Ectodermal cell (in vitro differentiated cells): ENCODE measurements at regions not wholly inside any gene's neighbourhood (a gene's known extent, or its start where the extent isn't known, plus 50 kb on each side); places are given as distances from the start of the nearest gene placed in this dataset.
"Not testable (repeated sequence)": the region's sequence is repeated elsewhere in the genome, so short reads cannot be mapped to it uniquely, and the experiment has no call there.

Experiments
- H3K27ac ChIP-seq: 2 replicates; pipeline ENCODE4 v1.7.0; 2013; ENCODE audit warnings: mild to moderate bottlenecking, low read depth, low read length; ENCODE audit not compliant: insufficient read depth, poor library complexity, severe bottlenecking
- H3K27me3 ChIP-seq: 2 replicates; pipeline ENCODE4 v1.7.0; 2013; ENCODE audit warnings: mild to moderate bottlenecking, low read length; ENCODE audit not compliant: insufficient read depth, control insufficient read depth, poor library complexity, severe bottlenecking
- H3K36me3 ChIP-seq: one replicate; pipeline ENCODE4 v1.7.0; 2013; ENCODE audit warnings: low read length; ENCODE audit not compliant: control insufficient read depth, insufficient read depth
- H3K4me1 ChIP-seq: one replicate; pipeline ENCODE4 v1.7.0; 2013; ENCODE audit warnings: low read length; ENCODE audit not compliant: control insufficient read depth, insufficient read depth
- H3K4me3 ChIP-seq: 2 replicates; pipeline ENCODE4 v1.7.0; 2013; ENCODE audit warnings: low read depth, low read length, control low read depth; ENCODE audit not compliant: insufficient read depth
- H3K9me3 ChIP-seq: 2 replicates; pipeline ENCODE4 v1.7.0; 2013; ENCODE audit warnings: mild to moderate bottlenecking, low read length, moderate library complexity; ENCODE audit not compliant: control insufficient read depth
- WGBS, 2 experiments: methylation state at CpG; one replicate each; pipeline ENCODE4 v1.1.7; 2013; ENCODE audit warnings: missing lambda C conversion rate in 2 of 2; 5-methylcytosine and 5-hydroxymethylcytosine counted together

DNA sequence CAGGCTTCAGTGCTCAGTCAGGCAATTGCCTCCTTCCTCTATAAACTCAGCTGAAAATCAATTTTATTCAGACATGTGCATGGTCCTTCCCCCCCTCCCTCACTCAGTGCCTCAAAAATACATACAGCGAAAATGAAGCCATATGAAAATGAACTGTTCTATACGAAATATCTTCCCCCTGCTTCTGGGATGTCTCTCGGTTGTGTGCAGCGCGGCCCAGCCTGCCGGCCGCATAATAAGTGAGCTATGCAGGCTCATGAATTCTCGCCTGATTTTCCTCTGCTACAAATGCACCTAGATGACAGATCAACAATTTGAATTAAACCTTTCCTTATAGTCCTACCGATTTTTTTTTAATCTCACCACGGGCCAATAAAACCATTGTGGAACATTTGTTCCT, 252.9 kb downstream of the CRLF2 start:
- WGBS, 2 experiments: 90% methylated on average over 10 of the region's 10 CpGs
- H3K27ac ChIP-seq: no peak overlapping the region
- no peak overlapping the region for H3K4me3 ChIP-seq
- H3K36me3 ChIP-seq: no peaks in the 10 kb centered on the region
- peaks cover 19% of the 10 kb centered on the region for H3K4me1 ChIP-seq
- H3K27me3 ChIP-seq: no peaks in the 10 kb centered on the region
- no peaks in the 10 kb centered on the region for H3K9me3 ChIP-seq

DNA sequence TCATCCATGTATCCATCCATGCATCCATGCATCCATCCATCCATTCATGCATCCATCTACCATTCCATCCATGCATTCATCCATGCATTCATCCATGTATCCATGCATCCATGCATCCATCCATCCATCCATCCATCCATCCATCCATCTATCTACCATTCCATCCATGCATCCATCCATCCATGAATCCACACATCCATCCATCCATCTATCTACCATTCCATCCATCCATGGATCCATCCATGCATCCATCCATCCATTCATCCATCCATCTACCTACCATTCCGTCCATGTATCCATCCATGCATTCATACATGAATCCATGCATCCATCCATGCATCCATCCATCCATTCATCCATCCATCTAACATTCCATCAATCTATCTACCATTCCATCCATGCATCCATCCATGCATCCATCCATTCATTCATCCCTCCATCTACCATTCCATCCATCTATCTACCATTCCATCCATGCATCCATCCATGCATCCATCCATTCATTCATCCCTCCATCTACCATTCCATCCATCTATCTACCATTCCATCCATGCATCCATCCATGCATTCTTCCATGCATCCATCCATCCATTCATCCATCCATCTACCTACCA, 257.2 kb downstream of the CRLF2 start:
- WGBS, 2 experiments: 76 to 84% methylated on average over 1 of the region's 1 CpG
- not testable (repeated sequence) for H3K4me3 ChIP-seq

DNA sequence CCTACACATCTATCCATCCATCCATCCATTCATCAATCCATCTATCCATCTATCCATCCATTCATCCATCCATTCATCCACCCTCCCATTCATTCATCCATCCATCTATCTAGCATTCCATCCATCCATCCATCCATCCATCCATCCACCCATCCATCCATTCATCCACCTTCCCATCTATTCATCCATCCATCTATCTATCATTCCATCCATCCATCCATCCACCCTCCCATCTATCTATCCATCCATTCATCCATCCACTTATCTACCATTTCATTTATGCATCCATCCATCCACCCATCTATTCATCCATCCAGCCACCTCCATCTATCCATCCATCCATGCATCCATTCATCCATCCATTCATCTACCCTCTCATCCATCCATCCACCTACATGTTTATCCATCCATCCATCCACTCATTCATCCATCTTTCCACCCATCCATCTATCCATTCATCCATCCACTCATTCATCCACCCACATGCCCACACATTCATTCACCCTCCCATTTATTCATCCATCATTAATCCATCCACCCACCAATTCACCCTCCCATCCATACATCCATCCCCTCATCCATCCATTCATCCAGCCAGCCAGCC, 258.5 kb downstream of the CRLF2 start:
- Histone ChIP-seq H3K36me3 (no peaks in the 10 kb centered on the region), H3K4me1 (no peaks in the 10 kb centered on the region), H3K4me3 (no peak overlapping the region), H3K27ac (no peak overlapping the region), H3K27me3 (no peaks in the 10 kb centered on the region), H3K9me3 (no peaks in the 10 kb centered on the region)

More for the DNA sequence above, 257.2 kb downstream of the CRLF2 start:
- not testable (repeated sequence) for H3K36me3 ChIP-seq, H3K27me3 ChIP-seq, H3K9me3 ChIP-seq, H3K27ac ChIP-seq
- H3K4me1 ChIP-seq: peaks cover 11% of the 10 kb centered on the region

DNA sequence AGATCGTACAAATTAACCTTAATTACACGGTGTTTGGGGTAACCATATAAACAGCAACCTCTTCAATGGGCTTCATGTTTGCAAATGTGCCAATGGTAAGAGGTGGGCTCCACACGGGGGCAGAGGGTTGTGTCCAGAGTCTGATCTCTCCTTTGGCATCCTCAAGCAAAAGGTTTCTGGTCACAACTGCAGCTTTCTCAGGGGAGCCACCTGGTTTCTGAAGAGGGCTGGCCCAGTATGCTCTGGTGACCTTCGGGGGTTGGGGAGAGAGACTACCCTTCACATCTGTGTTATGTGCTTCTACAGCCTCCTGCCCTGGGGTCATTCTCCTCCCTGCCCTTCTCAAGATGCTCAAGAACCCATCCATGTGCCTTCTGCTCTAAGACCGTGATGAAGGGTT, 259.6 kb downstream of the CRLF2 start:
- H3K9me3 ChIP-seq: no peaks in the 10 kb centered on the region
- H3K27ac ChIP-seq: no peak overlapping the region
- H3K36me3 ChIP-seq: no peaks in the 10 kb centered on the region
- no peak overlapping the region for H3K4me3 ChIP-seq
- no peaks in the 10 kb centered on the region for H3K4me1 ChIP-seq
- H3K27me3 ChIP-seq: no peaks in the 10 kb centered on the region
- WGBS, 2 experiments: 94 to 95% methylated on average over 5 of the region's 5 CpGs

DNA sequence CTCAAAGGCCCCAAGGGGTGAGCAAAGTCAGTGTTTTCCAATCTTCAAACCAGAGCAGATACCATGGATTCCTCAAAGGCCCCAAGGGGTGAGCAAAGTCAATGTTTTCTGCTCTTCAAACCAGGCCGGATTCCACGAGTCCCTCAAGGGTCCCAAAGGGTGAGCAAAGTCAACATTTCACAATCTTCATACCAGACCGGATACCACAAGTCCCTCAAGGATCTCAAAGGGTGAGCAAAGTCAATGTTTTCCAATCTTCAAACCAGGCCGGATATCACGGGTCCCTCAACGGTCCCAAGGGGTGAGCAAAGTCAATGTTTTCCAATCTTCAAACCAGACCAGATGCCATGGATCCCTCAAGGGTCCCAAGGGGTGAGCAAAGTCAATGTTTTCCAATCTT, 265.2 kb downstream of the CRLF2 start:
- not testable (repeated sequence) for H3K27ac ChIP-seq, H3K9me3 ChIP-seq, H3K4me1 ChIP-seq, H3K27me3 ChIP-seq, H3K36me3 ChIP-seq, H3K4me3 ChIP-seq
- WGBS, 2 experiments: 86 to 87% methylated on average over 6 of the region's 6 CpGs

DNA sequence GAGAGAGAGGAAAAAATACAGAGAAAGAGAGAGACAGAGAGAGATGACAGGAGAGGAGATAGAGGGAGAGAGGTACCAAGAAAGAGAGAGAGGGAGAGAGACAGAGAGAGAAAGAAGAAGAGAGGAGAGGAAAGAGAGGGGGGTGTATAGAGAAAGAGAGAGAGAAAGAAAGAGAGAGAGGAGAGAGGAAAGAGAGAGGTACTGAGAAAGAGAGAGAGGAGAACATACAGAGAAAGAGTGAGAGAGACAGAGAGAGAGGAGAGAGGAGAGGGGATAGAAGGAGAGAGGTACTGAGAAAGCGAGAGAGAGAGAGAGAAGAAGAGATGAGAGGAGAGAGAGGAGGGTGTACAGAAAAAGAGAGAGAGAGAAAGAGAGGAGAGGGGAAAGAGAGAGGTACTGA, 269.4 kb downstream of the CRLF2 start:
- Histone ChIP-seq H3K27ac (no peak overlapping the region), H3K27me3 (peaks cover 20% of the 10 kb centered on the region), H3K36me3 (no peaks in the 10 kb centered on the region), H3K4me3 (no peak overlapping the region), H3K4me1 (no peaks in the 10 kb centered on the region), H3K9me3 (no peaks in the 10 kb centered on the region)
- WGBS, 2 experiments: 34 to 44% methylated on average over 1 of the region's 1 CpG

DNA sequence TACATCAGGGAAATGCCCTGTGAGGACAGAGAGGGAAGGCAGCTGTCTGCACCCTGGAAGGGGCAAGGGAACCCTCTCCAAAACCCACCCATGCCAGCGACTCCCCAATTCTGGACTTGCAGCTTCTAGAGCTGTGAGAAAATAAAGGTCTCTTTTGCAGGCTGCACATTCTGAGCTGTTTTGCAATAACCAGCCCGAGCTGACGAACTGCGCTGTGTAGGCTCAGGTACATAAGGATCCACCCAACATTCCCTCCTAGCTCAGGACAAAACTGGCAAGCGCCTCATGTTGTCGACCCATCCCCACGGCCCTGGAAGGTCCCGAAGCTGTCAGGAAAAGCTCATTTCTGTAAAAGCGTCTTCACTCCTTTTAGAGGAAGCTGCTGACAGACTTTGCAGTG, 271.8 kb downstream of the CRLF2 start:
- no peaks in the 10 kb centered on the region for H3K36me3 ChIP-seq
- H3K27ac ChIP-seq: no peak overlapping the region
- H3K4me3 ChIP-seq: no peak overlapping the region
- peaks cover 20% of the 10 kb centered on the region for H3K27me3 ChIP-seq
- no peaks in the 10 kb centered on the region for H3K9me3 ChIP-seq
- no peaks in the 10 kb centered on the region for H3K4me1 ChIP-seq
- 88 to 90% methylated on average over 9 of the region's 9 CpGs for WGBS, 2 experiments

DNA sequence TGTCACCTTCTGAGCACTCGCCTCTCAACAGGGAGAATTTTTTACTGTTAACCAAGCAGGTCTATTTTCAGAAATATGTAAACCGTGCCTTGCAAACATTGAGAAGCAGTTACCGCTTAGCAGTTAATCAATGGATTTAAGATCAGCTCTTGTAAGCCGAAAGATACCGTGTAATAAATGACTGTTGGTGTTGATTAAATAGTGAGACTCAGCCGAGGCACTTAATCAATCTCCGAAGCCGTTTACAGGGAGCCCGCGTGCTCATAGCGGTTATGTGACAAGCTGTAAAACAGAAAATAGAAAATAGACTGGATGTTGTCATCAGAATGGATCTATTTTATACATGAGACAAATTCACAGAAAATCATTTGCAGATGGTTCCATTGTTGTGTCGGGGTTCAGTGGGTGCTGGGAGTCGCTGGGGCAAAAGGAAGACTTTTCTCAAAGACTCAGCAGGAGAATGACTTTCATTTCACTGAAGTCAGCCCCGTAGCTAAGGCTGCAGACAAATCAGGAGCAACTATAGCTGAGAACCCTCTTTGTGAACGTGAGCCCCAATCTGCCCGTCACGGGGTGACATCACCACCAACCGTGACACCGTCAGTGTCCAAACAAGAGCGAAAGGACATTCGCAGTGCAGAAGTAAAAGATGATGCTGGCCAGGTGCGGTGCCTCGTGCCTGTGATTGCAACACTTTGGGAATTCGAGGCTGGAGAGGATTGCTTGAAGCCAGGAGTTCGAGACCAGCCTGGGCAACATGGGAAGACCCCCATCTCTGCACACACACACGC, 275.3 kb downstream of the CRLF2 start:
- H3K4me1 ChIP-seq: no peaks in the 10 kb centered on the region
- no peaks in the 10 kb centered on the region for H3K9me3 ChIP-seq
- no peak overlapping the region for H3K4me3 ChIP-seq
- H3K27ac ChIP-seq: no peak overlapping the region
- no peaks in the 10 kb centered on the region for H3K36me3 ChIP-seq
- peaks cover 20% of the 10 kb centered on the region for H3K27me3 ChIP-seq
- 86 to 88% methylated on average over 25 to 26 of the region's 26 CpGs for WGBS, 2 experiments

DNA sequence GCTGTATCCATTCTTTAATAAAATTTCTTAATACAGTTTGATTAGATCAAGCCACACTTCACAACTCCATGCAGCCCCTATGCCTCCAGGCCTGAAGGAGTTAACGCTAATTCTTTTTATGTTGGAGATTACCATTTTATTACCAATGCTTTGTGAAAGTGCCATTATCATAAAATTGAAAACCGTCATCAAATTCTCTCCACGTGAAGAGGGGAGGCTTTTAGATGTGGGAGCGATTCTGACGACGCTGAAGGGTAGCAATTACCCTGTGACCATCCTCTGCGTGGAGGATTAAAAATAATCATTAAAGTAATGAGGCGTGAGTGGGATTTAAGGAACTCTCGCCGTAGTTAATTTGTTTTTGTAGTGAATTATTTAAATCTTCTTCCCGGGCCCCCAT, 278.8 kb downstream of the CRLF2 start:
- Histone ChIP-seq H3K27me3 (no peaks in the 10 kb centered on the region), H3K4me3 (no peak overlapping the region), H3K27ac (no peak overlapping the region), H3K36me3 (no peaks in the 10 kb centered on the region), H3K4me1 (no peaks in the 10 kb centered on the region), H3K9me3 (no peaks in the 10 kb centered on the region)
- 92 to 94% methylated on average over 10 to 11 of the region's 11 CpGs for WGBS, 2 experiments

DNA sequence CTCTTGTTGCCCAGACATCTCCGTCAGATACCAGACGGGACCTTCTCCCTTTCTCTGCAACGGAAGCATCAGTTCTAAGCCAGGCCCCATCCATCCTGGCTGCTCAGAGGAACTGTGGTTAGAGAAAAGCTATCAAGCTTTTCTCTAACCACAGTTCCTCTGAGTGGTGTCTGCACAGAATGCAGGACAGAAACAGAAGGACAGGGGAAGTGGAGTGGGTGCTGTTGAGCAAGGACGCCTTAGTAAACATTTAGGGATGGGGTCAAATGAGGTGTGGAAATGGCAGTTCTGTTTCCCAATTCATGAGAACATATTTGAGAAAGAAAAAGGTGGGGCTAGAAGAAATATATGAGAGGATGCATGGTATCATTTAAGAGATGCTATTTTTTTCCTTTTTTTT, 283.8 kb downstream of the CRLF2 start:
- H3K27me3 ChIP-seq: no peaks in the 10 kb centered on the region
- 90 to 91% methylated on average over 4 of the region's 4 CpGs for WGBS, 2 experiments
- H3K36me3 ChIP-seq: no peaks in the 10 kb centered on the region
- no peak overlapping the region for H3K27ac ChIP-seq
- no peaks in the 10 kb centered on the region for H3K9me3 ChIP-seq
- H3K4me3 ChIP-seq: no peak overlapping the region
- no peaks in the 10 kb centered on the region for H3K4me1 ChIP-seq
